Astrocyte (in vitro differentiated cells and primary cell): ENCODE measurements at regions not wholly inside any gene's neighbourhood (a gene's known extent, or its start where the extent isn't known, plus 50 kb on each side); places are given as distances from the start of the nearest gene placed in this dataset.

Experiments used
- DNase-seq: peaks from one replicate; pipeline ENCODE4 v3.0.0-alpha.2; 2010; ENCODE audit warnings: low read depth
- FAIRE-seq: peaks from 2 replicates; lab custom pipeline; 2011; peaks lifted over from hg19 to GRCh38; lab: Jason Lieb, UNC
- H2AFZ ChIP-seq: 2 replicates; pipeline ENCODE4 v1.6.0; 2012; ENCODE audit warnings: low read depth, low read length, inconsistent platforms
- H3K27ac ChIP-seq: 2 replicates; pipeline ENCODE4 v1.5.1; 2011; ENCODE audit warnings: low read depth, low read length, inconsistent platforms
- H3K27me3 ChIP-seq: 2 replicates; pipeline ENCODE4 v1.6.0; 2011; ENCODE audit warnings: low read length, inconsistent platforms; ENCODE audit not compliant: insufficient read depth
- H3K36me3 ChIP-seq: 2 replicates; pipeline ENCODE4 v1.5.1; 2011; ENCODE audit warnings: low read length, inconsistent platforms; ENCODE audit not compliant: insufficient read depth
- H3K4me1 ChIP-seq: 2 replicates; pipeline ENCODE4 v1.5.1; 2011; ENCODE audit warnings: low read length, inconsistent platforms; ENCODE audit not compliant: insufficient read depth
- H3K4me2 ChIP-seq: 2 replicates; pipeline ENCODE4 v1.6.0; 2012; ENCODE audit warnings: low read length, inconsistent platforms
- H3K4me3 ChIP-seq: 2 replicates; pipeline ENCODE4 v1.5.1; 2011; ENCODE audit warnings: low read depth, mild to moderate bottlenecking, low read length, inconsistent platforms; ENCODE audit not compliant: insufficient read depth
- H3K79me2 ChIP-seq: 2 replicates; pipeline ENCODE4 v1.6.0; 2012; ENCODE audit warnings: mild to moderate bottlenecking, low read length, inconsistent platforms; ENCODE audit not compliant: insufficient read depth
- H3K9ac ChIP-seq: 2 replicates; pipeline ENCODE4 v1.6.0; 2012; ENCODE audit warnings: mild to moderate bottlenecking, low read length, inconsistent platforms
- H3K9me3 ChIP-seq: 2 replicates; pipeline ENCODE4 v1.5.1; 2012; ENCODE audit warnings: low read depth, mild to moderate bottlenecking, low read length, inconsistent platforms; ENCODE audit not compliant: insufficient read depth
- H4K20me1 ChIP-seq: 2 replicates; pipeline ENCODE4 v1.6.0; 2012; ENCODE audit warnings: low read length, inconsistent platforms; ENCODE audit not compliant: insufficient read depth
- H3K27ac Mint-ChIP-seq: one replicate; pipeline ENCODE4 v1.8.0; 2021; ENCODE audit warnings: mild to moderate bottlenecking, mixed read lengths; ENCODE audit not compliant: unreplicated experiment
- H3K27me3 Mint-ChIP-seq: one replicate; pipeline ENCODE4 v1.8.0; 2021; ENCODE audit warnings: low read depth, mixed read lengths; ENCODE audit not compliant: unreplicated experiment
- H3K36me3 Mint-ChIP-seq: one replicate; pipeline ENCODE4 v1.8.0; 2021; ENCODE audit warnings: low read depth, mixed read lengths; ENCODE audit not compliant: unreplicated experiment
- H3K4me1 Mint-ChIP-seq: one replicate; pipeline ENCODE4 v1.8.0; 2021; ENCODE audit warnings: low read depth, mixed read lengths; ENCODE audit not compliant: unreplicated experiment
- H3K4me3 Mint-ChIP-seq: one replicate; pipeline ENCODE4 v1.8.0; 2021; ENCODE audit warnings: mild to moderate bottlenecking, moderate library complexity, mixed read lengths; ENCODE audit not compliant: unreplicated experiment
- H3K9me3 Mint-ChIP-seq: one replicate; pipeline ENCODE4 v1.8.0; 2021; ENCODE audit warnings: mild to moderate bottlenecking, mixed read lengths; ENCODE audit not compliant: unreplicated experiment
- EZH2 ChIP-seq: IDR thresholded peaks from 2 replicates; pipeline ENCODE4 v1.6.1; 2012; ENCODE audit warnings: mild to moderate bottlenecking, low read length, inconsistent platforms; ENCODE audit not compliant: insufficient read depth
- TF ChIP-seq, protein P1 (sequence below): IDR thresholded peaks from 2 replicates; pipeline ENCODE4 v1.5.1; 2011; ENCODE audit warnings: low read depth, mild to moderate bottlenecking, inconsistent platforms, low read length, moderate library complexity; ENCODE audit not compliant: insufficient read depth

DNA sequence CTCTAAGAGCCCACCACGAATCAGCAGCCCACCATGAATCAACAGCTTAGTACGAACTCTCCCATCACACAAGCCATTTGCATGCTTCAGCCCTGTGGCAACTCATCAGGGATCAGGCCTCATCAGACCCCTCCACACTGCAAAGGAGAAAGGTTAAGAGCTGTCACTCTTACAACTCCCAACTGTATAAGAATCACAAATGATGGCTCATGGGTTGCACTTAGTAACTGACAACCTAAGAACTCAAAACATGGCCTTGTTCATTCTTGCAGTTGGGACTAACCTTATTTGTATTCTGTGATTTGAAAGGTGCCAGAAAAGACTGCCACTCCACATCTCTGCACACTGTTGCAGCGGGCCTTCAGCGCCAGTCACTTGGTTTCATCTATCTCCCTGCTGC is 149.1 kb upstream of the ZNF366 start:
- Histone ChIP-seq H3K79me2 (no peaks in the 10 kb centered on the region), H3K36me3 (no peaks in the 10 kb centered on the region), H4K20me1 (no peaks in the 10 kb centered on the region), H3K4me1 (peaks cover 6% of the 10 kb centered on the region), H3K27ac (no peak overlapping the region), H3K4me2 (no peak overlapping the region), H3K27me3 (no peaks in the 10 kb centered on the region), H3K9me3 (no peaks in the 10 kb centered on the region), H3K4me3 (no peak overlapping the region), H2AFZ (no peak overlapping the region), H3K9ac (no peak overlapping the region)
- Mint-ChIP-seq H3K36me3 (peaks cover 2% of the 10 kb centered on the region), H3K4me3 (no peak overlapping the region), H3K9me3 (no peaks in the 10 kb centered on the region), H3K4me1 (peaks cover 20% of the 10 kb centered on the region), H3K27me3 (no peaks in the 10 kb centered on the region), H3K27ac (no peak overlapping the region)
- TF ChIP-seq EZH2: no peak
- TF ChIP-seq, protein P1, sequence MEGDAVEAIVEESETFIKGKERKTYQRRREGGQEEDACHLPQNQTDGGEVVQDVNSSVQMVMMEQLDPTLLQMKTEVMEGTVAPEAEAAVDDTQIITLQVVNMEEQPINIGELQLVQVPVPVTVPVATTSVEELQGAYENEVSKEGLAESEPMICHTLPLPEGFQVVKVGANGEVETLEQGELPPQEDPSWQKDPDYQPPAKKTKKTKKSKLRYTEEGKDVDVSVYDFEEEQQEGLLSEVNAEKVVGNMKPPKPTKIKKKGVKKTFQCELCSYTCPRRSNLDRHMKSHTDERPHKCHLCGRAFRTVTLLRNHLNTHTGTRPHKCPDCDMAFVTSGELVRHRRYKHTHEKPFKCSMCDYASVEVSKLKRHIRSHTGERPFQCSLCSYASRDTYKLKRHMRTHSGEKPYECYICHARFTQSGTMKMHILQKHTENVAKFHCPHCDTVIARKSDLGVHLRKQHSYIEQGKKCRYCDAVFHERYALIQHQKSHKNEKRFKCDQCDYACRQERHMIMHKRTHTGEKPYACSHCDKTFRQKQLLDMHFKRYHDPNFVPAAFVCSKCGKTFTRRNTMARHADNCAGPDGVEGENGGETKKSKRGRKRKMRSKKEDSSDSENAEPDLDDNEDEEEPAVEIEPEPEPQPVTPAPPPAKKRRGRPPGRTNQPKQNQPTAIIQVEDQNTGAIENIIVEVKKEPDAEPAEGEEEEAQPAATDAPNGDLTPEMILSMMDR: no peak
- DNase-seq (no peak), FAIRE-seq (no peak)

DNA sequence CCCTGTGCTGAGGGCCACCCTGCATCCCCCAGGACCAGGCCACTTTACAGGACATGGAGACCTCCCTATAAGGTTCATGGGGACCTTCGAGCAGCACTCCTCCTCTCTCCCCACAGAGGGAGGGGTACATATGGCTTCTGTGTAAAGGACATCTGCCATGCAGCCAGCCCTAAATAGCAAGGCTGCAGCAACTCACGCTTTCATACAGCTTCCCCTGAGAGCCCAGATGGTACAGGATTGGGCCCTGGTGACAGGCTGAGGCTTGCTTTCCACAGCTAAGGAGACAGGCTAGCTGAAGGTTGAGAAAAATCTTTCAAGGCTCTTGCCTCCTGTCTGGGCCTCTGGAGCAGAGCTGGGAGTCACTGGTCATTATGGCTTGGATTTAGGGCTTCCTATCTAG is 147.0 kb upstream of the ZNF366 start:
- peaks cover 12% of the 10 kb centered on the region for H3K4me1 ChIP-seq
- no peak overlapping the region for H3K4me3 ChIP-seq
- H2AFZ ChIP-seq: no peak overlapping the region
- no peaks in the 10 kb centered on the region for H3K36me3 Mint-ChIP-seq
- H3K9me3 ChIP-seq: no peaks in the 10 kb centered on the region
- DNase-seq: no peak
- no peak for TF ChIP-seq EZH2
- TF ChIP-seq, protein P1: no peak
- H3K9me3 Mint-ChIP-seq: no peaks in the 10 kb centered on the region
- H3K4me1 Mint-ChIP-seq: peaks cover 29% of the 10 kb centered on the region
- H4K20me1 ChIP-seq: no peaks in the 10 kb centered on the region
- no peaks in the 10 kb centered on the region for H3K79me2 ChIP-seq
- no peak overlapping the region for H3K4me3 Mint-ChIP-seq
- no peak for FAIRE-seq
- no peaks in the 10 kb centered on the region for H3K36me3 ChIP-seq
- no peaks in the 10 kb centered on the region for H3K27me3 ChIP-seq
- no peaks in the 10 kb centered on the region for H3K27me3 Mint-ChIP-seq
- H3K4me2 ChIP-seq: no peak overlapping the region
- no peak overlapping the region for H3K9ac ChIP-seq
- H3K27ac Mint-ChIP-seq: no peak overlapping the region
- no peak overlapping the region for H3K27ac ChIP-seq

DNA sequence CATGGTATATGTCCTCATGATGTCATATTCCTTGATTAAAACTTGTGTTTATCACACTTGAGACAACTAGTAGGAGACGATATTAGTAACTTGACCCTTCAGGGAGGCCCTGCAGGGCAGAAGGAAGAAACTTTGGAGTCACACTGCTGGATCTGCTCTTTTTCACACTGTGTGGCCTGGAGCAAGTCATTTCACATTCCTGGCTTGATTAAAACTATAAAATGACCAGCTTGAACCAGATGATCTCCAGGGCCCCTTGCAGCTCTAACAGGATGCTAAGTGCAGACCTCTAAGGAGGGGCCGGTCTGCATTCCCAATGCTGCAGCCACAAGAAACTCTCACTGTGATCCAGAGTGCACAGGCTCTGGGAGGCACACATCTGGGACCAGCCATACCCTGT is 146.4 kb upstream of the ZNF366 start:
- Mint-ChIP-seq H3K27me3 (no peaks in the 10 kb centered on the region), H3K9me3 (no peaks in the 10 kb centered on the region), H3K27ac (no peak overlapping the region)

More for the DNA sequence above, 146.4 kb upstream of the ZNF366 start:
- Histone ChIP-seq H2AFZ (no peak overlapping the region), H3K4me2 (no peak overlapping the region), H3K36me3 (no peaks in the 10 kb centered on the region), H3K27ac (no peak overlapping the region), H4K20me1 (no peaks in the 10 kb centered on the region), H3K9me3 (no peaks in the 10 kb centered on the region), H3K79me2 (no peaks in the 10 kb centered on the region), H3K9ac (no peak overlapping the region), H3K4me3 (no peak overlapping the region), H3K27me3 (no peaks in the 10 kb centered on the region), H3K4me1 (peaks cover 14% of the 10 kb centered on the region)
- DNase-seq (no peak), FAIRE-seq (no peak)
- Mint-ChIP-seq H3K4me1 (peaks cover 28% of the 10 kb centered on the region), H3K4me3 (no peak overlapping the region), H3K36me3 (no peaks in the 10 kb centered on the region)
- TF ChIP-seq, protein P1: no peak
- TF ChIP-seq EZH2: no peak
